Renal cortical epithelial cell (primary cell): ENCODE measurements at regions not wholly inside any gene's neighbourhood (a gene's known extent, or its start where the extent isn't known, plus 50 kb on each side); places are given as distances from the start of the nearest gene placed in this dataset.
A peak's percentile ranks its signal among the peaks of the same experiment; 100 is the strongest.

Experiments used
- DNase-seq: peaks from one replicate; pipeline ENCODE4 v3.0.0-alpha.2; 2011; ENCODE audit warnings: low read depth

GRCh38 chr9:105860516-105860915, 166.2 kb downstream of the TMEM38B start:
- DNase-seq: no peak

- DNase-seq: no peak
Measured at GRCh38 chr9:105861972-105862371, 167.6 kb downstream of the TMEM38B start.

GRCh38 chr9:105864248-105864898, 170.0 kb downstream of the TMEM38B start:
- no peak for DNase-seq

GRCh38 chr9:105865285-105865684, 170.9 kb downstream of the TMEM38B start:
- DNase-seq: no peak

- no peak for DNase-seq
Measured at GRCh38 chr9:105871540-105871939, 177.2 kb downstream of the TMEM38B start.

- no peak for DNase-seq
Measured at GRCh38 chr9:105873801-105874200, 179.5 kb downstream of the TMEM38B start.

- peak; percentile 4 for DNase-seq
Measured at GRCh38 chr9:105877721-105878120, 183.4 kb downstream of the TMEM38B start.

- DNase-seq: no peak
Measured at GRCh38 chr9:105879181-105879580, 184.8 kb downstream of the TMEM38B start.

GRCh38 chr9:105880517-105880916, 186.2 kb downstream of the TMEM38B start:
- no peak for DNase-seq

- no peak for DNase-seq
Measured at GRCh38 chr9:105881021-105881420, 186.7 kb downstream of the TMEM38B start.

- peak; percentile 54 for DNase-seq
Measured at GRCh38 chr9:105881654-105882349, 187.5 kb downstream of the TMEM38B start.

- no peak for DNase-seq
Measured at GRCh38 chr9:105883847-105884246, 189.5 kb downstream of the TMEM38B start.

- DNase-seq: no peak
Measured at GRCh38 chr9:105884416-105884815, 190.1 kb downstream of the TMEM38B start.

- DNase-seq: no peak
Measured at GRCh38 chr9:105886136-105886535, 191.8 kb downstream of the TMEM38B start.

- DNase-seq: no peak
Measured at GRCh38 chr9:105887679-105888078, 193.3 kb downstream of the TMEM38B start.

GRCh38 chr9:105890046-105890822, 195.9 kb downstream of the TMEM38B start:
- peak; percentile 8 for DNase-seq

GRCh38 chr9:105900123-105900522, 205.8 kb downstream of the TMEM38B start:
- no peak for DNase-seq

GRCh38 chr9:105901514-105902109, 207.3 kb downstream of the TMEM38B start:
- DNase-seq: peak; percentile 34

- no peak for DNase-seq
Measured at GRCh38 chr9:105908069-105908468, 213.7 kb downstream of the TMEM38B start.

- peak; percentile 64 for DNase-seq
Measured at GRCh38 chr9:105911104-105911911, 217.0 kb downstream of the TMEM38B start.

GRCh38 chr9:105912157-105912862, 218.0 kb downstream of the TMEM38B start:
- no peak for DNase-seq
